ENCODE measurements at regions not wholly inside any gene's neighbourhood (a gene's known extent, or its start where the extent isn't known, plus 50 kb on each side); places are given as distances from the start of the nearest gene placed in this dataset.

- DNase-seq (ENCODE audit: low read depth), result no peak
These were observed 415.4 kb downstream of the TTLL7 start for GRCh38 chr1:83583351-83584014.

DNA sequence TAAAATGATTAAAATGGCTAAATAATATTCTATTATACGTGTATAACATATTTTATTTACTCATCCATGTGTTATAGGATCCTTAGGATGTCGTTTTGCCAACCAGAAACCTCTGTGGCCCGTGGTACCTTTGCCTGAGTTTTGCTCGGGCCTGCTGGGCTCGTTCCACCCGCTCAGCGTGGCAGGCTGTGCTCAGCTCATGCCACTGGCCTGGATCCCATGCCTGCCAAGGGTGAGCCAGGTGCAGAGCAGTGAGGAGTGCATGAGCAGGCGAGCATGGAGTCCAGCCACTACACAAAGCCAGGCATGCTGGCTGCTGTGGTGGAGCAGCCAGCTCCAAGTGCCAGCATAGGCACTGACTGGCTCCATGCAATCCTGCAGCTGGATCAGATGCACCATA, 417.2 kb downstream of the TTLL7 start:
- no peak for DNase-seq (ENCODE audit: low read depth)

DNA sequence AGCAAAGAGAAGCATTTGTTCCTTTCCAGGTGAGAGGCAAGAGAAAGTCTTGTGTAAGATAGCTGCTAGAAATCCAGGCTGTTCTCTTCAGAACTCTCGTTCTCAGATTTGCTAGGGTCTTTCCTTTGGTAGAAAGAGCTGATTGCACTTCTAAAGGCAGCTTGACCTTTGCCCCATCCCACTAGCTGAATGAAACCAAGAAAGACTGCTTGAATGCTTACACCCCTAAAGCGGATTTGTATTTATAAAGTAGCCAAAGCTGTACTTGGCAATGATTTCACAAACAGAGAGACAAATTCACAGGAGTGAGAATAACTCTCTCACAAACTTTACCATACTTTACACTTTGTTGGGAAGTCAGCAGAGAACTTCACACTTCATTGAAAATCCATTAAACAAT, 424.1 kb downstream of the TTLL7 start:
- no peak for DNase-seq (ENCODE audit: low read depth)

- DNase-seq (ENCODE audit: low read depth), result no peak
These were observed 425.2 kb downstream of the TTLL7 start for GRCh38 chr1:83573776-83574175.

DNA sequence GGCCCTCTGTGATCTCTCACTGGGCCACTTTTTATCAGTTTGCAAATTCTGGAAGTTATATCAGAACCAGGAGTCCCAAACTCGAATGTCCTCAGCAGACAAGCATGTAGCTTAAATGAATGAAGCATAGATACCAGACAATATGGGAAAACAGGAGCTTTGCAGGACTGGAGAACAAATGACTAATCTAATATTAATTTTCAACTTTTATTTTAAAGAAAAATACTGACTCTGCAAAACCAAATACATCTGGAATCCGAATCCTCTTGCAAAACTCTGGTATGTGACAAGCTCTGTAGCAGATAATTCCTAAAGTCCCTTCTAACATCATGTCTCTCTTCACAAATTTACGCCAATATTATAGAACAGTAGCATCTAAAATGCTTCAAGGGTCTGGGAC, 427.4 kb downstream of the TTLL7 start:
- no peak for DNase-seq (ENCODE audit: low read depth)

- DNase-seq (ENCODE audit: low read depth), result no peak
These were observed 437.6 kb downstream of the TTLL7 start for GRCh38 chr1:83561346-83561745.

GRCh38 chr1:83559129-83559840, 439.6 kb downstream of the TTLL7 start:
- no peak for DNase-seq (ENCODE audit: low read depth)

DNA sequence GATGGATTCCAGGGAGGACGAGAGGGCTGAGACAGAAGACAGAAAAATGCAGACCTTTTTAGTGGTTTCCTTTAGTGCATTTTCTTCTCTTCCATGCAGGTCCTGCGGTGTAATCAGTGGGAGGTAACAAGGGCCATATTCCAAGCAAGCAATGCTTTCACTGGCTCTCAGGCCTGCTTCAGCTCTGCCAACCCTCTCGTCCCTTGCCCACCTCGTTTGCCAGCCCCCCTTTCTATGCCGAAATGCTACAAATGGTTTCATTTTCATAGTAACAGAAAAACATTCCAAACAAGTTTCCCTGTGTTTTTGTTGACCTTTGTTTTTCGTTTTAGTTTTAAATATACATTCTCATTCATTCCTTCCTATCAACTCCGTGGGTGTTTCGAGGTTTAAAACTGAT, 443.1 kb downstream of the TTLL7 start:
- no peak for DNase-seq (ENCODE audit: low read depth)

GRCh38 chr1:83554174-83554573, 444.8 kb downstream of the TTLL7 start:
- DNase-seq (ENCODE audit: low read depth), result no peak

GRCh38 chr1:83552820-83553219, 446.1 kb downstream of the TTLL7 start:
- DNase-seq (ENCODE audit: low read depth), result no peak

DNA sequence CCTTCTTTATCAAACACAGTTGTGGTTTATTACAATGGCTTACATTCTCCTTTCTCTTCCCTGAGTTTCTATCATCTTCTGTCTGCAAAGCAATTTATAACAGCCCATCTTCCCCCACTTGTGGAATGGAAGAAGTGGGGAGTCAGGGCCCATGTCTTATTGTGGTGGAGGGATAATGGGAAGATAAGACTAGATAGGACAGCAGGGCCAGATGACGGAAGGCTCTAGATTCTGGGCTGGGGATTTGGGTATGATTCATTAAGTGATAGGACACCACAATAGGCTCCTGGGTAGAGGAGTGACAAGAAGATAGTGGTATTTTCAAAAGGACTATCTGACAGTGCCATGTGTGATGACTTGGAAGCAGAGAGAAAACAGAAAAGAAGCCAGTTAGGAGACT, 450.6 kb downstream of the TTLL7 start:
- no peak for DNase-seq (ENCODE audit: low read depth)

GRCh38 chr1:83547901-83548300, 451.0 kb downstream of the TTLL7 start:
- no peak for DNase-seq (ENCODE audit: low read depth)

- DNase-seq (ENCODE audit: low read depth), result no peak
These were observed 452.1 kb downstream of the TTLL7 start for GRCh38 chr1:83546874-83547273.

- DNase-seq (ENCODE audit: low read depth), result peak; percentile 17
These were observed 453.7 kb downstream of the TTLL7 start for GRCh38 chr1:83545066-83545862.

DNA sequence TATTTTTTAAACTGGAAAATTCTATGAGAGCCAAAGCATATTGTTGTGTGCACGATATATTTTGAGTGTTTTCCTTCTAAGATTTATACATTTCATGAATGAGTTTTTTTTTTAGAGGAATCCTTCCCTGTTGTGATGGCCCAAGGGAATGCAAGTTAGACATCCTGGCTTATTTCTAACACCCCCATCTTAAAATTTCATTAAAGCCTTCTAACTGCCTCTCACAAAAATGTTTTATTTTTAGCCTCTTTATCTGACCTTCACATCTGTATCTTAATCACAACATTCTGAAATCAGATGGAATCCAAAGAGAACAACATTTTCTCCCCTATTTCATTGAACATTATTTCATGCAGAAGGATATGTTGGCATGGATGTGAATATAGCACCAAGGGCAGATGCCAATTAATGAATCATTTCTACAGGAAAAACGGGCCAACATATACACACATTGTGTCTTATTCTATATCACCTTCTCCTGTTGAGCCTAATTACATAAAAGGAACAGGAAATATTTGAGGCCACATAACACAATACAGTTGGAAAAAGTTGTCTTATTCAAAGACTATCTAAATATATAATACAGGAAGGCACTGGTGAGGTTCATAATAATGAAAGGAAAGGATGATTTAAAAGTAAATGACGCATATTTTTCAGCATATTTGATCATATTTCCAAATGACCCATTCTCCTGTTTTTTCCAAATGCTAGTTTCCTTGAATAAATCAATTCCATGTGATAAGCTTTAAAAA, 455.5 kb downstream of the TTLL7 start:
- no peak for DNase-seq (ENCODE audit: low read depth)

DNA sequence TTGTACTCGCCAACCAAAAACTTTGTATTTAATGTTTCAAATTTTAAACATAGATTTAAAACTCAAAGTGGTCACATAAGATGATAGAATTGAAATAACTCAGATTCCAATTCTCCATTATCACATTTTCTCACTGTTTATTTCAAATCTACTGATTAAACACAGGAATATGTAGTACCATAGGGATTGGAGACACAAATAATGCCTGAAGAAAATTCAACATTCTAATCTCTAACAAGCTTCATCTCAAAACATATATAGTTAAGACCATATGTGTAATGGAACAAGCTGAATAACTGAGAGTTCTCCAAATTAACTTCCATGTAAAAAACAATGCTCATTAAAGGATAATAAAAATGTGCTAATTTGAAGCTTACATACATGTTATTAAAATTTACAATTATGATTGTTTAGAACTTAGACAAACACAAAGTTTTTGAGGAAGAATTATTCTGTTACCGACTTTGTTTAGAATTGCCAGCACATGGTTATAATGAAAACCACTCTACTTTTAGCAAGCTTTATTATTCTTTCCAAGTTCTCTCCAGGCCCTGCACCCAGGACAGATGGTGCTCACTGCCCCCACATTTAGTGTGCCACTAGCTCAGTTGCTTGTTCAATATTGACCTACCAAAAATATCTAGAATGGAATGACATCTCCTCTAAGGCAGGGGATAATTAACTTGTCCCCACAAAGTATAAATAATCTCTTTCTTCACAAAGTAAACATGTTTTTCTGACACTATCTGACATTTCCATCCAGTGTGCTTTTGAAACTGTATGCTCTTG, 467.2 kb downstream of the TTLL7 start:
- DNase-seq (ENCODE audit: low read depth), result no peak

DNA sequence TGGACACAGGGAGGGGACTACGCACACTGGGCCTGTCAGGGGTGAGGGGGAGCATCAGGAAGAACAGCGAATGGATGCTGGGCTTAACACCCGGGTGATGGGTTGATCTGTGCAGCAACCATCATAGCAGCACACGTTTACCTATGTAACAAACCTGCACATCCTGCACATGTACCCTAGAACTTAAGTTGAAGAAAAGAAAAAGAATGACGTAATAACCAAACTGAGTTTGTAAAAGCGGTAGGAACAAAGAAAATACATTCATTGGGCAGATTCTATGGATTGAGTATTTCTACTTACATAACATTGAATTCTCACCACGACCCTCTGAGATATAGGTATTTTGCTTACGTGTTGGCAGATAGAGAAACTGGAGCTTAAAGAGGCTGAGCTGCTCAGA, 468.4 kb downstream of the TTLL7 start:
- DNase-seq (ENCODE audit: low read depth), result no peak

DNA sequence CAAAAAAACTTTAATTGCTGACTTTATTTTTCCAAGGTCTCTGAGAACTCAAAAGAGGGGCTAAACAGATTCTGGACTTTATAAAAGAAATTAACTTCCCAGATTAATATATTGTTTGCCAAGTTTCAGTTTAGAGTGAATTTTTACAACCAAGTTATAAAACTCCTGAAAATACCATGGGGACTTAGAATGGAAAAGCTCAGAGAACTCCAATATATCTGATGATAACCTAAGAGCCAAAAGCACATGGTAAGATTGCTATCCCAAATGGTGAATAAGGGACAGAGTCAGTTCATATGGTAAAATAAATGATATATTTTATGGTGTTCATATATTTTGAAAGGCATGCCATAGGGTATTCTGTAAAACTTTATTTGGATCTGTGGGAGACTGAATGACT, 470.9 kb downstream of the TTLL7 start:
- no peak for DNase-seq (ENCODE audit: low read depth)

DNA sequence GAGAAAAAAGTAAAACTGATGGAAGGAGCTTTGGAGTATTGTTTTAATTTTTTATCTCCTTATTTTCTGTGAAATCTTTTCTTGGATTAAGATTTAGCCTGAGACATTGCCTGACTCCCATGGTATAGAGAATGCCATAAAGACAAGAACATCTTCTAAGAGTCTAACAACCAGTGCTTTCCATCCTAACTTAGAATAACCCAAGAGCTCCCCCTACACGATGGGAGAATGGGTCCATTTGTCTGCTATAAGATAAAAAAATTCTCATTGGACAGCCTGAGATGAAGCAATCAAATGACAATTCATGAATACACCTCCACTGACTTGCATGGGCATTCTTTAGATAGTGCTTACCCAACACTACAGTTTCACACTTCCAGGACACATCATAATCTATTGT, 478.1 kb downstream of the TTLL7 start:
- no peak for DNase-seq (ENCODE audit: low read depth)

DNA sequence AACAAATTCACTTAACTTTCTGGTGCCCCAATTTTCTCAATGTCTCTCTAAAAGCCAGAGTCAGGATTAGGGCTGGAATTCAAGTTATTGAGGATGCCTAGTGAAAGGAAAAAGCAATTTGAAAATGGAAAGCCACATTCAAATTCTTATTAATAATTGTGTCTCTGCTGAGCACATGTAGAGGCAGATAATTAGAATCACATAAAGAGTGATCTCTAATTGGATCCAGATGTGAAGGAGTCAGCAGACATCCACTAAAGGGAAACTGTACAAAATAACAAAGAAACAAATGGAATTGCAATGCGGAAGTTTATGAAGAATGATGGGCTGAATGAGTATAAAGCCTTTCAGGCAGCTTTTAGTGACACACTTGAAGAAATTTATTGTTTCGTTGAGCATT, 482.6 kb downstream of the TTLL7 start:
- no peak for DNase-seq (ENCODE audit: low read depth)

DNA sequence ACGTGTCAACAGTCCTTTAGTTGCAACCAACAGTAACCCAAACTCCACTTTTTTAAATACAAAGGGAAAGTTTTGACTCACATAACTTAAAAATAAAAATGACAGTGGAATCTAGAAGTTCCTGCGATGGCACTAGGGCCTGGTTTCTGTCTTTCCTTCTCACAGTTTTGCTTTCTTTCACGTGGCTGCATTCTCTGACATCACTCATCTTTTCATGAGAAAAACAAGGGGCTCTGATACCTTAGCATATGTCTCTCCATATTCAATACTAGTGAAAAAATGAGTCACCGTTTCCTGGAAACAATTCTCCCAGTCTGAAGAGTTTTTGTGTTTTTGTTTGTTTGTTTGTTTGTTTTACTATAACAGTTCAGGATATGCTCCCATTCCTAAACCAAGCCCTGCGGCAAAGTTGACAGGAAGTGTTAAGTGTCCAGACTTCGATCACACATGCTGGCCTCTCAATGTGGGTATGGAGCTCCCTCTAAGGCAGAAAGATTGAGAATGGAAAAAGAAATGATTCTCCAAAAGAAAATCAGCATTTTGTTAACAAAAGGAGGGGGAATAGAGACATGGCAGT, 483.3 kb downstream of the TTLL7 start:
- DNase-seq (ENCODE audit: low read depth), result no peak

Data from HT1080 (cell line).